ENCODE measurements at regions not wholly inside any gene's neighbourhood (a gene's known extent, or its start where the extent isn't known, plus 50 kb on each side); places are given as distances from the start of the nearest gene placed in this dataset.

GRCh38 chr4:32022071-32022470, 1301.9 kb downstream of the PCDH7 start:
- Mint-ChIP-seq H3K4me1 (ENCODE audit: unreplicated experiment) (peaks cover 16% of the 10 kb centered on the region), H3K27me3 (ENCODE audit: unreplicated experiment) (no peaks in the 10 kb centered on the region), H3K9me3 (ENCODE audit: unreplicated experiment) (no peaks in the 10 kb centered on the region), H3K27ac (ENCODE audit: unreplicated experiment) (no peak overlapping the region), H3K36me3 (ENCODE audit: low read depth, unreplicated experiment) (no peaks in the 10 kb centered on the region), H3K4me3 (ENCODE audit: unreplicated experiment) (no peak overlapping the region)
- TF ChIP-seq CTCF (IDR thresholded peaks at IDR 0.05; ENCODE audit: unreplicated experiment), result no peak
- no peak for DNase-seq (ENCODE audit: low spot score)

GRCh38 chr4:32025851-32026459, 1305.8 kb downstream of the PCDH7 start:
- Mint-ChIP-seq H3K4me3 (ENCODE audit: unreplicated experiment) (no peak overlapping the region), H3K9me3 (ENCODE audit: unreplicated experiment) (no peaks in the 10 kb centered on the region), H3K36me3 (ENCODE audit: low read depth, unreplicated experiment) (no peaks in the 10 kb centered on the region), H3K4me1 (ENCODE audit: unreplicated experiment) (peaks cover 16% of the 10 kb centered on the region), H3K27me3 (ENCODE audit: unreplicated experiment) (no peaks in the 10 kb centered on the region), H3K27ac (ENCODE audit: unreplicated experiment) (no peak overlapping the region)
- no peak for TF ChIP-seq CTCF (IDR thresholded peaks at IDR 0.05; ENCODE audit: unreplicated experiment)
- no peak for DNase-seq (ENCODE audit: low spot score)

GRCh38 chr4:32030406-32030805, 1310.2 kb downstream of the PCDH7 start:
- DNase-seq (ENCODE audit: low spot score), result no peak
- Mint-ChIP-seq H3K27me3 (ENCODE audit: unreplicated experiment) (no peaks in the 10 kb centered on the region), H3K9me3 (ENCODE audit: unreplicated experiment) (no peaks in the 10 kb centered on the region), H3K4me3 (ENCODE audit: unreplicated experiment) (no peak overlapping the region), H3K4me1 (ENCODE audit: unreplicated experiment) (peaks cover 3% of the 10 kb centered on the region), H3K36me3 (ENCODE audit: low read depth, unreplicated experiment) (no peaks in the 10 kb centered on the region), H3K27ac (ENCODE audit: unreplicated experiment) (no peak overlapping the region)
- TF ChIP-seq CTCF (IDR thresholded peaks at IDR 0.05; ENCODE audit: unreplicated experiment), result no peak

GRCh38 chr4:32031026-32031425, 1310.9 kb downstream of the PCDH7 start:
- Mint-ChIP-seq H3K36me3 (ENCODE audit: low read depth, unreplicated experiment) (no peaks in the 10 kb centered on the region), H3K4me1 (ENCODE audit: unreplicated experiment) (peaks cover 3% of the 10 kb centered on the region), H3K27ac (ENCODE audit: unreplicated experiment) (no peak overlapping the region), H3K4me3 (ENCODE audit: unreplicated experiment) (no peak overlapping the region), H3K27me3 (ENCODE audit: unreplicated experiment) (no peaks in the 10 kb centered on the region), H3K9me3 (ENCODE audit: unreplicated experiment) (no peaks in the 10 kb centered on the region)
- TF ChIP-seq CTCF (IDR thresholded peaks at IDR 0.05; ENCODE audit: unreplicated experiment), result no peak
- DNase-seq (ENCODE audit: low spot score), result no peak

- Mint-ChIP-seq H3K27ac (ENCODE audit: unreplicated experiment) (no peak overlapping the region), H3K36me3 (ENCODE audit: low read depth, unreplicated experiment) (no peaks in the 10 kb centered on the region), H3K27me3 (ENCODE audit: unreplicated experiment) (no peaks in the 10 kb centered on the region), H3K4me1 (ENCODE audit: unreplicated experiment) (no peaks in the 10 kb centered on the region), H3K4me3 (ENCODE audit: unreplicated experiment) (no peak overlapping the region), H3K9me3 (ENCODE audit: unreplicated experiment) (no peaks in the 10 kb centered on the region)
- no peak for DNase-seq (ENCODE audit: low spot score)
- TF ChIP-seq CTCF (IDR thresholded peaks at IDR 0.05; ENCODE audit: unreplicated experiment), result no peak
Observed at GRCh38 chr4:32032136-32032672, 1312.0 kb downstream of the PCDH7 start.

Data from endothelial cell (in vitro differentiated cells).